Testis (tissue), 2 donors: ENCODE measurements at regions not wholly inside any gene's neighbourhood (a gene's known extent, or its start where the extent isn't known, plus 50 kb on each side); places are given as distances from the start of the nearest gene placed in this dataset.

Experiments
- CTCF ChIP-seq, 3 experiments: fragments of 450-650 bp in 2 of 3; fragments of 200-600 bp in 1 of 3; sonication (generic) in 1 of 3; IDR thresholded peaks; one replicate each; pipeline ENCODE4 v1.5.1; 2016 to 2019; ENCODE audit warnings: antibody characterized with exemption in 3 of 3, mild to moderate bottlenecking in 2 of 3, moderate library complexity in 1 of 3
- POLR2A ChIP-seq: fragments of 450-650 bp; IDR thresholded peaks from one replicate; pipeline ENCODE4 v1.6.1; 2017; ENCODE audit warnings: antibody characterized with exemption, mild to moderate bottlenecking, moderate library complexity

- TF ChIP-seq CTCF (IDR thresholded peaks at IDR 0.05) (no peak), POLR2A (no peak)
Observed at GRCh38 chrX:39953879-39954278, 143.9 kb downstream of the BCOR start.
